ENCODE measurements at regions not wholly inside any gene's neighbourhood (a gene's known extent, or its start where the extent isn't known, plus 50 kb on each side); places are given as distances from the start of the nearest gene placed in this dataset.
A peak's percentile ranks its signal among the peaks of the same experiment; 100 is the strongest.

GRCh38 chr15:100801256-100801900, 78.3 kb upstream of the ALDH1A3 start:
- no peaks in the 10 kb centered on the region for H3K4me1 ChIP-seq (ENCODE audit: control insufficient read depth, insufficient read depth, low read length)
- no peaks in the 10 kb centered on the region for H3K36me3 ChIP-seq (ENCODE audit: control insufficient read depth, insufficient read depth, low read length, severe bottlenecking)
- H3K4me3 ChIP-seq (ENCODE audit: low read length): no peak overlapping the region
- H3K27me3 ChIP-seq (replicated peaks; ENCODE audit: control insufficient read depth, insufficient read depth, low read length): no peaks in the 10 kb centered on the region
- no peak overlapping the region for H3K9ac ChIP-seq (ENCODE audit: low read length)
- H3K9me3 ChIP-seq (ENCODE audit: control insufficient read depth, low read length): no peaks in the 10 kb centered on the region
- DNase-seq (ENCODE audit: low read depth): no peak

DNA sequence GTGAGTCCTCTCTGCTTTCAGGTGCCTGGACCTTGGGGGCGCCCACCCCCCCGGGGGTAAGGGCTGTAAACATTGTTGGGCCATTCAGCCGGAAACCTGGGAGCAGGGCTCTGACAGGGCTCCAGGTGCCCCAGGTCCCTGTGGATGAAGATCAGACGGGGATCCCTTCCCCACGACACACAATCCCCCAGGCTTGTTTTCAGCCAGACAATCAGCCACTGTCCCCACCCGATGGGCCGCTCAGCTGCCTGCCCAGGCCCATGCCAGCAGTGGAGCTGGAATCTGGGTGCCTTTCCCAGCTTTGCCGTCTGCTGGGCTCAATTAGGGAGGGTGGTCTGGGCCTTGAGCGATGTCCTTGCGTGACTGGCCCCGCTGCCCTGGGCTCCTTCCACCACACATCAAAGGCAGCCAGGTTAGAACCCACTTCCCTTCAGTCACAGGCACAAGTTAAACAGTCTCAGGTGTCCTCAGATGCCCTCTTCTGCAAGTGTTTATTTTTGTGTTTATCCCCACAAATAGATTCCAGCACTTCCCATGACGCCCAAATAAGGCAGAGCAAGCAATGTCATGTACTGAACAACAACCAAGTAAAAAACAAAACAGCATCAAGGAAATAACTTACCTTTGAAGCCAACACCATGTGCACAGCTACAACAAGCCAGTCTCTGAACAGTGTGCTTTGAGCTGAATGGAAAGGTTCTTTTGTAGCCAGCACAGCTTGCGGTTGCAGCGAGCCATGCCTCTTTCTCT, 77.0 kb upstream of the ALDH1A3 start:
- Histone ChIP-seq H3K4me1 (ENCODE audit: control insufficient read depth, insufficient read depth, low read length) (no peaks in the 10 kb centered on the region), H3K9ac (ENCODE audit: low read length) (no peak overlapping the region), H3K27me3 (replicated peaks; ENCODE audit: control insufficient read depth, insufficient read depth, low read length) (no peaks in the 10 kb centered on the region), H3K4me3 (ENCODE audit: low read length) (no peak overlapping the region), H3K9me3 (ENCODE audit: control insufficient read depth, low read length) (no peaks in the 10 kb centered on the region), H3K36me3 (ENCODE audit: control insufficient read depth, insufficient read depth, low read length, severe bottlenecking) (no peaks in the 10 kb centered on the region)
- DNase-seq (ENCODE audit: low read depth): no peak

- no peak for DNase-seq (ENCODE audit: low read depth)
- Histone ChIP-seq H3K36me3 (ENCODE audit: control insufficient read depth, insufficient read depth, low read length, severe bottlenecking) (no peaks in the 10 kb centered on the region), H3K4me3 (ENCODE audit: low read length) (no peak overlapping the region), H3K9me3 (ENCODE audit: control insufficient read depth, low read length) (no peaks in the 10 kb centered on the region), H3K9ac (ENCODE audit: low read length) (no peak overlapping the region), H3K27me3 (replicated peaks; ENCODE audit: control insufficient read depth, insufficient read depth, low read length) (no peaks in the 10 kb centered on the region), H3K4me1 (ENCODE audit: control insufficient read depth, insufficient read depth, low read length) (no peaks in the 10 kb centered on the region)
These were observed 76.5 kb upstream of the ALDH1A3 start for GRCh38 chr15:100803171-100803440.

DNA sequence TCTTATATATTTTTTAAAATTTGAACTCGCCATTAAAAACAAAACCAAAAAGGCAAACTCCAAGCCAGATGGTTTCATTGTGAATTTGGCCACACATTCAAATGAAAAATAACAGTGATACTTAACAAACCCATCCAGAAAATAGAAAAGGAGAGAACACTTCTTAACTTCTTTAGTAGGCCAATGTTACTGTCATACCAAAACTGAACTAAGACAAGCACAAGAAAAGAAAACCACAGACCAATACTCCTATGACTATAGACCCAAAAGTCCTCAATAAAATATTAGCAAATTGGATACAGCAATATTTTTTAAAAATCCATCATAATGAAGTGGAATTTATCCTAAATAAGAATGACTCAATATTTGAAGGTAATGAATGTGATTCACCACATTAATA, 73.5 kb upstream of the ALDH1A3 start:
- H3K27me3 ChIP-seq (replicated peaks; ENCODE audit: control insufficient read depth, insufficient read depth, low read length): no peaks in the 10 kb centered on the region
- H3K4me1 ChIP-seq (ENCODE audit: control insufficient read depth, insufficient read depth, low read length): no peaks in the 10 kb centered on the region
- H3K36me3 ChIP-seq (ENCODE audit: control insufficient read depth, insufficient read depth, low read length, severe bottlenecking): no peaks in the 10 kb centered on the region
- no peaks in the 10 kb centered on the region for H3K9me3 ChIP-seq (ENCODE audit: control insufficient read depth, low read length)
- DNase-seq (ENCODE audit: low read depth): no peak
- H3K4me3 ChIP-seq (ENCODE audit: low read length): no peak overlapping the region
- no peak overlapping the region for H3K9ac ChIP-seq (ENCODE audit: low read length)

DNA sequence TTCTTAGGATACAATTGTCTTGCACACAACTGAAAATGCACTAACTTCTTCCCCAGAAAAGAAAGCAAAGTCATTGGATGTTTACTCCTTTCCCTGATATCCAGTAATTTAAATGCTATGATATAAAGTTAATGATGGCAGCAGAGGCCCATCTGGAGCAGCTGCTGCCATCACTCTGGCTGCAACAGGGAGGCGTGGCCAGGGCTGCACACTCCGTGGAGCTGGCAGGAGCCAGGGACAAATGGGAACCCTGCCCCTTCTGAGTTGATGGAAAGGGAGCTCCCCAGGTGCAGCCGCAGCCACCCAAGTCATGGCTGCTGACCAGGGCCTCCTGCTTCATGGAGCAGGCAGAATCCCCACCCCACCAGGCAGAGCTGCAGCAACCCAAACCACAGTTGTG, 72.6 kb upstream of the ALDH1A3 start:
- no peaks in the 10 kb centered on the region for H3K36me3 ChIP-seq (ENCODE audit: control insufficient read depth, insufficient read depth, low read length, severe bottlenecking)
- no peak for DNase-seq (ENCODE audit: low read depth)
- H3K9ac ChIP-seq (ENCODE audit: low read length): no peak overlapping the region
- H3K9me3 ChIP-seq (ENCODE audit: control insufficient read depth, low read length): no peaks in the 10 kb centered on the region
- no peaks in the 10 kb centered on the region for H3K27me3 ChIP-seq (replicated peaks; ENCODE audit: control insufficient read depth, insufficient read depth, low read length)
- H3K4me3 ChIP-seq (ENCODE audit: low read length): no peak overlapping the region
- H3K4me1 ChIP-seq (ENCODE audit: control insufficient read depth, insufficient read depth, low read length): no peaks in the 10 kb centered on the region

GRCh38 chr15:100808691-100809090, 70.9 kb upstream of the ALDH1A3 start:
- Histone ChIP-seq H3K9me3 (ENCODE audit: control insufficient read depth, low read length) (no peaks in the 10 kb centered on the region), H3K27me3 (replicated peaks; ENCODE audit: control insufficient read depth, insufficient read depth, low read length) (no peaks in the 10 kb centered on the region), H3K4me3 (ENCODE audit: low read length) (no peak overlapping the region), H3K4me1 (ENCODE audit: control insufficient read depth, insufficient read depth, low read length) (no peaks in the 10 kb centered on the region), H3K9ac (ENCODE audit: low read length) (no peak overlapping the region), H3K36me3 (ENCODE audit: control insufficient read depth, insufficient read depth, low read length, severe bottlenecking) (no peaks in the 10 kb centered on the region)
- no peak for DNase-seq (ENCODE audit: low read depth)

GRCh38 chr15:100809151-100809550, 70.5 kb upstream of the ALDH1A3 start:
- no peaks in the 10 kb centered on the region for H3K36me3 ChIP-seq (ENCODE audit: control insufficient read depth, insufficient read depth, low read length, severe bottlenecking)
- H3K4me1 ChIP-seq (ENCODE audit: control insufficient read depth, insufficient read depth, low read length): no peaks in the 10 kb centered on the region
- no peaks in the 10 kb centered on the region for H3K27me3 ChIP-seq (replicated peaks; ENCODE audit: control insufficient read depth, insufficient read depth, low read length)
- no peak overlapping the region for H3K4me3 ChIP-seq (ENCODE audit: low read length)
- DNase-seq (ENCODE audit: low read depth): no peak
- H3K9ac ChIP-seq (ENCODE audit: low read length): no peak overlapping the region
- peaks cover 2% of the 10 kb centered on the region for H3K9me3 ChIP-seq (ENCODE audit: control insufficient read depth, low read length)

DNA sequence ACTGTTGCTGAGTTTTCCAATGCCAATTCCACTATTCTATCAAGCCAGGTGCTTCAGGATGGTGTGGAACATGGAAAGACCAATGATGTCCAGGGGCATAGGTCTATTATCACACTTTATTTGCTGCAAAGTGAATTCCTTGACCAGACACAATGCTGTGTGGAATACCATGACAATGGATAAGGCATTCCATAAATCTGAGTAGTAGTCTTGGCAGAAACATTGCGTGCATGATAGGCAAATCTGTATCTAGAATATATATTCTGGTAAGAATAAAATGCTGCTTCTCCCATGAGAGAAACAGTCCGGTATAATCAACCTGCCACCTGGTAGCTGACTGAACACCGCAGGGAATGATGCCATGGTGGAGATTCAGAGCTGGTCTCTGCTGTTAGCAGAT, 70.0 kb upstream of the ALDH1A3 start:
- H3K27me3 ChIP-seq (replicated peaks; ENCODE audit: control insufficient read depth, insufficient read depth, low read length): no peaks in the 10 kb centered on the region
- H3K4me3 ChIP-seq (ENCODE audit: low read length): no peak overlapping the region
- no peak overlapping the region for H3K9ac ChIP-seq (ENCODE audit: low read length)
- H3K4me1 ChIP-seq (ENCODE audit: control insufficient read depth, insufficient read depth, low read length): no peaks in the 10 kb centered on the region
- DNase-seq (ENCODE audit: low read depth): no peak
- no peaks in the 10 kb centered on the region for H3K36me3 ChIP-seq (ENCODE audit: control insufficient read depth, insufficient read depth, low read length, severe bottlenecking)
- peaks cover 2% of the 10 kb centered on the region for H3K9me3 ChIP-seq (ENCODE audit: control insufficient read depth, low read length)

- no peak overlapping the region for H3K9ac ChIP-seq (ENCODE audit: low read length)
- no peak for DNase-seq (ENCODE audit: low read depth)
- H3K9me3 ChIP-seq (ENCODE audit: control insufficient read depth, low read length): peaks cover 2% of the 10 kb centered on the region
- no peaks in the 10 kb centered on the region for H3K36me3 ChIP-seq (ENCODE audit: control insufficient read depth, insufficient read depth, low read length, severe bottlenecking)
- no peaks in the 10 kb centered on the region for H3K27me3 ChIP-seq (replicated peaks; ENCODE audit: control insufficient read depth, insufficient read depth, low read length)
- H3K4me3 ChIP-seq (ENCODE audit: low read length): no peak overlapping the region
- no peaks in the 10 kb centered on the region for H3K4me1 ChIP-seq (ENCODE audit: control insufficient read depth, insufficient read depth, low read length)
These were observed 69.4 kb upstream of the ALDH1A3 start for GRCh38 chr15:100810229-100810628.

DNA sequence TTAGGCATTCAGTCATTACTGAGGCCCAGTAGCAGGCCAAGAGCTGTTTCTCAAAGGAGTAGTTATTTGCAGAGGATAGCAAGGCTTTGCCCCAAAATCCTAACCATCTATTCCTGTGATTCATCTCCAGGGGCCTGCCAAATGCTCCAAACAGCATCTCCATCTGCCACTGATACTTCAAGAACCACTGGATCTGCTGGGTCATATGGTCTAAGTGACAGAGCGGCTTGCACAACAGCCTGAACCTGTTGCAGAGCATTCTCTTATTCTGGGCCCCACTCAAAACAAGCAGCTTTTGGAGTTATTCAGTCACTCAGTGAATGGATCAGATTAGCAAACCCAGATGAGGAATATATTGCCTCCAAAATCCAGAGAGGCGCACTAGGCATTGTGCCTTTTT, 68.8 kb upstream of the ALDH1A3 start:
- H3K9ac ChIP-seq (ENCODE audit: low read length): no peak overlapping the region
- H3K36me3 ChIP-seq (ENCODE audit: control insufficient read depth, insufficient read depth, low read length, severe bottlenecking): no peaks in the 10 kb centered on the region
- no peaks in the 10 kb centered on the region for H3K27me3 ChIP-seq (replicated peaks; ENCODE audit: control insufficient read depth, insufficient read depth, low read length)
- H3K9me3 ChIP-seq (ENCODE audit: control insufficient read depth, low read length): peaks cover 8% of the 10 kb centered on the region
- no peaks in the 10 kb centered on the region for H3K4me1 ChIP-seq (ENCODE audit: control insufficient read depth, insufficient read depth, low read length)
- no peak overlapping the region for H3K4me3 ChIP-seq (ENCODE audit: low read length)
- no peak for DNase-seq (ENCODE audit: low read depth)

GRCh38 chr15:100812802-100813201, 66.8 kb upstream of the ALDH1A3 start:
- no peaks in the 10 kb centered on the region for H3K36me3 ChIP-seq (ENCODE audit: control insufficient read depth, insufficient read depth, low read length, severe bottlenecking)
- no peak overlapping the region for H3K9ac ChIP-seq (ENCODE audit: low read length)
- H3K9me3 ChIP-seq (ENCODE audit: control insufficient read depth, low read length): peaks cover 14% of the 10 kb centered on the region
- DNase-seq (ENCODE audit: low read depth): no peak
- H3K27me3 ChIP-seq (replicated peaks; ENCODE audit: control insufficient read depth, insufficient read depth, low read length): no peaks in the 10 kb centered on the region
- no peak overlapping the region for H3K4me3 ChIP-seq (ENCODE audit: low read length)
- H3K4me1 ChIP-seq (ENCODE audit: control insufficient read depth, insufficient read depth, low read length): no peaks in the 10 kb centered on the region

GRCh38 chr15:100818927-100819326, 60.7 kb upstream of the ALDH1A3 start:
- Histone ChIP-seq H3K36me3 (ENCODE audit: control insufficient read depth, insufficient read depth, low read length, severe bottlenecking) (no peaks in the 10 kb centered on the region), H3K4me1 (ENCODE audit: control insufficient read depth, insufficient read depth, low read length) (no peaks in the 10 kb centered on the region), H3K9ac (ENCODE audit: low read length) (no peak overlapping the region), H3K27me3 (replicated peaks; ENCODE audit: control insufficient read depth, insufficient read depth, low read length) (no peaks in the 10 kb centered on the region), H3K4me3 (ENCODE audit: low read length) (no peak overlapping the region), H3K9me3 (ENCODE audit: control insufficient read depth, low read length) (peaks cover 26% of the 10 kb centered on the region)
- DNase-seq (ENCODE audit: low read depth): peak; percentile 71
